H9 (cell line): ENCODE measurements at regions not wholly inside any gene's neighbourhood (a gene's known extent, or its start where the extent isn't known, plus 50 kb on each side); places are given as distances from the start of the nearest gene placed in this dataset.
A peak's percentile ranks its signal among the peaks of the same experiment; 100 is the strongest.

Experiments used
- DNase-seq: peaks from one replicate; pipeline ENCODE4 v3.0.0-alpha.2; 2017
- H2AFZ ChIP-seq: one replicate; pipeline ENCODE4 v1.6.1; 2013; ENCODE audit warnings: mild to moderate bottlenecking, low read length, control low read depth, moderate library complexity
- H2AK5ac ChIP-seq: 2 replicates; pipeline ENCODE4 v1.6.1; 2013; ENCODE audit warnings: low read length, control low read depth, mixed read lengths; ENCODE audit not compliant: insufficient read length
- H2BK120ac ChIP-seq: one replicate; pipeline ENCODE4 v1.6.1; 2013; ENCODE audit warnings: low read depth, mild to moderate bottlenecking, low read length, control low read depth, inconsistent platforms; ENCODE audit not compliant: poor library complexity, severe bottlenecking
- H2BK12ac ChIP-seq: 2 replicates; pipeline ENCODE4 v1.6.1; 2013; ENCODE audit warnings: low read length, control low read depth, mixed read lengths, low read depth; ENCODE audit not compliant: insufficient read length
- H2BK15ac ChIP-seq: 2 replicates; pipeline ENCODE4 v1.6.1; 2013; ENCODE audit warnings: low read depth, low read length, control low read depth
- H2BK20ac ChIP-seq: one replicate; pipeline ENCODE4 v1.6.1; 2013; ENCODE audit warnings: low read depth, mild to moderate bottlenecking, low read length, control low read depth, inconsistent platforms; ENCODE audit not compliant: poor library complexity, severe bottlenecking
- H2BK5ac ChIP-seq: 2 replicates; pipeline ENCODE4 v1.6.1; 2013; ENCODE audit warnings: low read length, control low read depth, mixed read lengths; ENCODE audit not compliant: insufficient read length
- H3K14ac ChIP-seq: 2 replicates; pipeline ENCODE4 v1.6.1; 2013; ENCODE audit warnings: low read length, control low read depth; ENCODE audit not compliant: insufficient read depth
- H3K18ac ChIP-seq: 2 replicates; pipeline ENCODE4 v1.6.1; 2013; ENCODE audit warnings: low read depth, mild to moderate bottlenecking, mixed read lengths, low read length, control low read depth; ENCODE audit not compliant: insufficient read length
- H3K23ac ChIP-seq: 2 replicates; pipeline ENCODE4 v1.6.1; 2013; ENCODE audit warnings: low read length, control low read depth, mixed read lengths, low read depth; ENCODE audit not compliant: insufficient read length
- H3K23me2 ChIP-seq: 2 replicates; pipeline ENCODE4 v1.6.1; 2013; ENCODE audit warnings: low read depth, mild to moderate bottlenecking, mixed read lengths, low read length, control low read depth; ENCODE audit not compliant: insufficient read length, poor library complexity, severe bottlenecking
- H3K27ac ChIP-seq: 2 replicates; pipeline ENCODE4 v1.5.1; 2013; ENCODE audit warnings: low read length, control low read depth, mixed read lengths, low read depth; ENCODE audit not compliant: insufficient read length
- H3K27me3 ChIP-seq: 2 replicates; pipeline ENCODE4 v1.6.1; 2013; ENCODE audit warnings: low read length, control low read depth, inconsistent platforms; ENCODE audit not compliant: insufficient read depth
- H3K4ac ChIP-seq: 2 replicates; pipeline ENCODE4 v1.6.1; 2013; ENCODE audit warnings: low read depth, mild to moderate bottlenecking, control low read depth, inconsistent platforms, low read length, moderate library complexity
- H3K4me1 ChIP-seq: 2 replicates; pipeline ENCODE4 v1.6.1; 2013; ENCODE audit warnings: low read length, control low read depth, inconsistent platforms; ENCODE audit not compliant: insufficient read depth
- H3K4me2 ChIP-seq: 2 replicates; pipeline ENCODE4 v1.6.1; 2013; ENCODE audit warnings: low read length, control low read depth, mixed read lengths; ENCODE audit not compliant: insufficient read length, insufficient read depth
- H3K56ac ChIP-seq: 2 replicates; pipeline ENCODE4 v1.6.1; 2013; ENCODE audit warnings: low read depth, mild to moderate bottlenecking, mixed read lengths, low read length, control low read depth; ENCODE audit not compliant: insufficient read length
- H3K79me1 ChIP-seq: 2 replicates; pipeline ENCODE4 v1.6.1; 2013; ENCODE audit warnings: low read depth, mild to moderate bottlenecking, moderate library complexity, low read length, control low read depth, inconsistent platforms; ENCODE audit not compliant: insufficient read depth, poor library complexity, severe bottlenecking
- H3K79me2 ChIP-seq: 2 replicates; pipeline ENCODE4 v1.6.1; 2013; ENCODE audit warnings: low read length, control low read depth, inconsistent platforms; ENCODE audit not compliant: insufficient read depth
- H3K9ac ChIP-seq: 2 replicates; pipeline ENCODE4 v1.6.1; 2013; ENCODE audit warnings: low read length, control low read depth, mixed read lengths; ENCODE audit not compliant: insufficient read length; ENCODE audit errors: extremely low read depth
- H3K9me3 ChIP-seq: one replicate; pipeline ENCODE4 v1.6.1; 2013; ENCODE audit warnings: low read depth, low read length, inconsistent platforms; ENCODE audit not compliant: control insufficient read depth
- H3T11ph ChIP-seq: one replicate; pipeline ENCODE4 v1.6.1; 2013; ENCODE audit warnings: mild to moderate bottlenecking, low read length, control low read depth, inconsistent platforms
- H4K20me1 ChIP-seq: one replicate; pipeline ENCODE4 v1.6.1; 2013; ENCODE audit not compliant: control insufficient read depth, insufficient read length, insufficient read depth
- H4K5ac ChIP-seq: 2 replicates; pipeline ENCODE4 v1.6.1; 2013; ENCODE audit warnings: low read depth, mild to moderate bottlenecking, mixed read lengths, low read length, control low read depth; ENCODE audit not compliant: insufficient read length
- H4K8ac ChIP-seq: replicated peaks from 2 replicates; pipeline ENCODE4 v1.6.1; 2013; ENCODE audit warnings: low read length, control low read depth, mixed read lengths, low read depth; ENCODE audit not compliant: insufficient read length
- H4K91ac ChIP-seq: 2 replicates; pipeline ENCODE4 v1.6.1; 2013; ENCODE audit warnings: low read depth, mild to moderate bottlenecking, moderate library complexity, mixed read lengths, low read length, control low read depth; ENCODE audit not compliant: insufficient read length
- H3K27ac Mint-ChIP-seq, 3 experiments: 2 replicates in 2 of 3; 3 replicates in 1 of 3; pipeline ENCODE4 v1.8.0; 2020 to 2021; ENCODE audit warnings: mixed read lengths in 3 of 3, mild to moderate bottlenecking in 1 of 3, moderate library complexity in 1 of 3
- H3K27me3 Mint-ChIP-seq: 2 replicates; pipeline ENCODE4 v1.8.0; 2021; ENCODE audit warnings: low read depth, mild to moderate bottlenecking, moderate library complexity, mixed read lengths
- H3K36me3 Mint-ChIP-seq, 3 experiments: 2 replicates in 2 of 3; 3 replicates in 1 of 3; pipeline ENCODE4 v1.8.0; 2020 to 2021; ENCODE audit warnings: low read depth in 3 of 3, mixed read lengths in 3 of 3; ENCODE audit not compliant: insufficient read depth in 1 of 3
- H3K4me1 Mint-ChIP-seq, 2 experiments: 2 replicates each; pipeline ENCODE4 v1.8.0; 2020; ENCODE audit warnings: mixed read lengths in 2 of 2
- H3K4me3 Mint-ChIP-seq, 2 experiments: 2 replicates in 1 of 2; 3 replicates in 1 of 2; pipeline ENCODE4 v1.8.0; 2020 to 2021; ENCODE audit warnings: mild to moderate bottlenecking in 2 of 2, mixed read lengths in 2 of 2, moderate library complexity in 1 of 2
- H3K9me3 Mint-ChIP-seq, 2 experiments: 2 replicates in 1 of 2; 3 replicates in 1 of 2; pipeline ENCODE4 v1.8.0; 2020; ENCODE audit warnings: mild to moderate bottlenecking in 2 of 2, mixed read lengths in 2 of 2, moderate library complexity in 1 of 2
- CTCF ChIP-seq: fragments of 200-600 bp; sonication (generic); conservative IDR thresholded peaks from 3 replicates; pipeline ENCODE4 v1.8.0; 2021; ENCODE audit warnings: antibody characterized with exemption, mild to moderate bottlenecking
- WGBS: extraction: QIAGEN DNeasy Blood & Tissue Kit; methylation state at CpG from one replicate; pipeline ENCODE4 v1.1.7; 2013; ENCODE audit warnings: missing lambda C conversion rate, low lambda C conversion rate, mixed read lengths; ENCODE audit not compliant: insufficient read length; ENCODE audit errors: extremely low coverage; 5-methylcytosine and 5-hydroxymethylcytosine counted together

- H4K91ac ChIP-seq: no peak overlapping the region
- no peak overlapping the region for H3K56ac ChIP-seq
- H3T11ph ChIP-seq: no peak overlapping the region
- no peaks in the 10 kb centered on the region for H3K79me2 ChIP-seq
- WGBS: no CpG with 5 or more reads among the region's 3 CpGs
- Mint-ChIP-seq H3K36me3 (peaks cover 0 to 16% (median 3%) of the 10 kb centered on the region in 3 experiments; a peak in 4 of 7 replicates), H3K27me3 (no peaks in the 10 kb centered on the region), H3K9me3 (peaks cover 1 to 6% of the 10 kb centered on the region in 2 experiments; a peak in 2 of 5 replicates), H3K4me3 (no peak overlapping the region), H3K27ac (peak overlapping the region in 1 of 3 experiments; percentile 5; a peak in 3 of 7 replicates), H3K4me1 (peaks cover 24 to 35% of the 10 kb centered on the region in 2 experiments)
- no peak for TF ChIP-seq CTCF
- no peak overlapping the region for H2AK5ac ChIP-seq
- H3K27ac ChIP-seq: no peak overlapping the region
- H2BK15ac ChIP-seq: no peak overlapping the region; the same call in 1 of the 2 replicates
- H3K4ac ChIP-seq: no peak overlapping the region
- no peak overlapping the region for H3K4me2 ChIP-seq
- no peaks in the 10 kb centered on the region for H3K27me3 ChIP-seq
- H2BK20ac ChIP-seq: no peak overlapping the region
- no peak overlapping the region for H3K14ac ChIP-seq
- no peak overlapping the region for H2AFZ ChIP-seq
- H3K4me1 ChIP-seq: peaks cover 2% of the 10 kb centered on the region; the same call in 1 of the 2 replicates
- no peaks in the 10 kb centered on the region for H3K23me2 ChIP-seq
- no peaks in the 10 kb centered on the region for H3K9me3 ChIP-seq
- H2BK5ac ChIP-seq: no peak overlapping the region
- H3K18ac ChIP-seq: no peak overlapping the region
- no peak overlapping the region for H4K8ac ChIP-seq
- no peak for DNase-seq
- H2BK12ac ChIP-seq: no peak overlapping the region
- no peaks in the 10 kb centered on the region for H4K20me1 ChIP-seq
- no peak overlapping the region for H3K23ac ChIP-seq
- H3K79me1 ChIP-seq: no peaks in the 10 kb centered on the region
- H3K9ac ChIP-seq: no peak overlapping the region
- H4K5ac ChIP-seq: no peak overlapping the region
- H2BK120ac ChIP-seq: no peak overlapping the region
Observed at GRCh38 chr3:174409086-174409743, 449.9 kb upstream of the NAALADL2 start.
